Hepatocyte (in vitro differentiated cells): ENCODE measurements at regions not wholly inside any gene's neighbourhood (a gene's known extent, or its start where the extent isn't known, plus 50 kb on each side); places are given as distances from the start of the nearest gene placed in this dataset.

Source experiments
- CTCF ChIP-seq: fragments of 200-600 bp; sonication (generic); IDR thresholded peaks from 2 replicates; pipeline ENCODE4 v1.5.1; 2016; ENCODE audit warnings: antibody characterized with exemption, mild to moderate bottlenecking; ENCODE audit not compliant: poor library complexity
- EZH2 ChIP-seq: fragments of 200-600 bp; sonication (generic); IDR thresholded peaks from 2 replicates; pipeline ENCODE4 v1.6.1; 2016; ENCODE audit warnings: antibody characterized with exemption, mild to moderate bottlenecking, borderline replicate concordance
- EZH2phosphoT487 ChIP-seq: fragments of 200-600 bp; sonication (generic); IDR thresholded peaks from one replicate; pipeline ENCODE4 v1.6.1; 2018; ENCODE audit warnings: antibody characterized with exemption, mild to moderate bottlenecking, low read depth, moderate library complexity; ENCODE audit not compliant: unreplicated experiment, severe bottlenecking

GRCh38 chr10:89837165-89838043, 136.0 kb downstream of the KIF20B start:
- TF ChIP-seq EZH2 = no peak
- TF ChIP-seq EZH2phosphoT487 = no peak
- no peak for TF ChIP-seq CTCF
